ENCODE measurements at regions not wholly inside any gene's neighbourhood (a gene's known extent, or its start where the extent isn't known, plus 50 kb on each side); places are given as distances from the start of the nearest gene placed in this dataset.

DNA sequence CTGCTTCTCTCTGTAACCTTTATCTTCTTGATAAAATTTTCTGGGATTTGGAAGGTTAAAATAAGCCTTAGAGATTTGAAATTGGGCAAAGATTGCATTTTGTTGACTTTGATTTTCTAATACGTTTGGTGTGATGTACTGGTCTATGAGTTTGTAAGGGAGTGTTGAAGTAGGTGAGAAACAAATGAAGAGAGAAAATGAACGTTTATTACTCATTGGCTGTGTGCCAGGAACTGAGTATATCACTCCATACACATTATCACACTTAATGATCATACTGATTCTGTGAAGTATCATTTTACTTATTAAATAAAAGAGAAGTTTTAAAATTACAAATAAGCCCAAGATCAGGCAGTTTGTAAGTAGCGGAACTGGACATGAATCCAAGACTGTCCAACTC, 795.1 kb upstream of the ZEB2 start:
- peaks cover 15% of the 10 kb centered on the region for H3K9me3 ChIP-seq (ENCODE audit: control insufficient read depth, insufficient read depth, low read depth, low read length)

GRCh38 chr2:145314119-145314633, 794.3 kb upstream of the ZEB2 start:
- Histone ChIP-seq H3K4me1 (ENCODE audit: control insufficient read depth, insufficient read depth, low read length) (no peaks in the 10 kb centered on the region), H3K36me3 (ENCODE audit: control insufficient read depth, insufficient read depth, low read length) (no peaks in the 10 kb centered on the region), H3K27ac (ENCODE audit: low read depth, low read length) (no peak overlapping the region), H3K27me3 (ENCODE audit: control insufficient read depth, insufficient read depth, low read length) (no peaks in the 10 kb centered on the region), H3K4me3 (ENCODE audit: low read depth, low read length) (no peak overlapping the region), H3K9me3 (ENCODE audit: control insufficient read depth, insufficient read depth, low read depth, low read length) (peaks cover 15% of the 10 kb centered on the region), H3K9ac (ENCODE audit: low read length) (no peak overlapping the region)

More for the DNA sequence above, 795.1 kb upstream of the ZEB2 start:
- no peaks in the 10 kb centered on the region for H3K4me1 ChIP-seq (ENCODE audit: control insufficient read depth, insufficient read depth, low read length)
- H3K36me3 ChIP-seq (ENCODE audit: control insufficient read depth, insufficient read depth, low read length), result no peaks in the 10 kb centered on the region
- no peak overlapping the region for H3K9ac ChIP-seq (ENCODE audit: low read length)
- H3K27me3 ChIP-seq (ENCODE audit: control insufficient read depth, insufficient read depth, low read length), result no peaks in the 10 kb centered on the region
- no peak overlapping the region for H3K27ac ChIP-seq (ENCODE audit: low read depth, low read length)
- no peak overlapping the region for H3K4me3 ChIP-seq (ENCODE audit: low read depth, low read length)

- Histone ChIP-seq H3K4me3 (ENCODE audit: low read depth, low read length) (no peak overlapping the region), H3K4me1 (ENCODE audit: control insufficient read depth, insufficient read depth, low read length) (no peaks in the 10 kb centered on the region), H3K36me3 (ENCODE audit: control insufficient read depth, insufficient read depth, low read length) (no peaks in the 10 kb centered on the region), H3K27me3 (ENCODE audit: control insufficient read depth, insufficient read depth, low read length) (no peaks in the 10 kb centered on the region), H3K9ac (ENCODE audit: low read length) (no peak overlapping the region), H3K27ac (ENCODE audit: low read depth, low read length) (no peak overlapping the region), H3K9me3 (ENCODE audit: control insufficient read depth, insufficient read depth, low read depth, low read length) (no peaks in the 10 kb centered on the region; the same call in 1 of the 2 replicates)
These were observed 786.0 kb upstream of the ZEB2 start for GRCh38 chr2:145305889-145306288.

GRCh38 chr2:145304501-145304900, 784.6 kb upstream of the ZEB2 start:
- Histone ChIP-seq H3K9me3 (ENCODE audit: control insufficient read depth, insufficient read depth, low read depth, low read length) (no peaks in the 10 kb centered on the region), H3K4me1 (ENCODE audit: control insufficient read depth, insufficient read depth, low read length) (no peaks in the 10 kb centered on the region), H3K27ac (ENCODE audit: low read depth, low read length) (no peak overlapping the region), H3K4me3 (ENCODE audit: low read depth, low read length) (no peak overlapping the region), H3K27me3 (ENCODE audit: control insufficient read depth, insufficient read depth, low read length) (no peaks in the 10 kb centered on the region), H3K9ac (ENCODE audit: low read length) (no peak overlapping the region), H3K36me3 (ENCODE audit: control insufficient read depth, insufficient read depth, low read length) (no peaks in the 10 kb centered on the region)

GRCh38 chr2:145303536-145303935, 783.6 kb upstream of the ZEB2 start:
- Histone ChIP-seq H3K9ac (ENCODE audit: low read length) (no peak overlapping the region), H3K9me3 (ENCODE audit: control insufficient read depth, insufficient read depth, low read depth, low read length) (no peaks in the 10 kb centered on the region), H3K27ac (ENCODE audit: low read depth, low read length) (no peak overlapping the region), H3K36me3 (ENCODE audit: control insufficient read depth, insufficient read depth, low read length) (no peaks in the 10 kb centered on the region), H3K4me1 (ENCODE audit: control insufficient read depth, insufficient read depth, low read length) (no peaks in the 10 kb centered on the region), H3K4me3 (ENCODE audit: low read depth, low read length) (no peak overlapping the region), H3K27me3 (ENCODE audit: control insufficient read depth, insufficient read depth, low read length) (no peaks in the 10 kb centered on the region)

DNA sequence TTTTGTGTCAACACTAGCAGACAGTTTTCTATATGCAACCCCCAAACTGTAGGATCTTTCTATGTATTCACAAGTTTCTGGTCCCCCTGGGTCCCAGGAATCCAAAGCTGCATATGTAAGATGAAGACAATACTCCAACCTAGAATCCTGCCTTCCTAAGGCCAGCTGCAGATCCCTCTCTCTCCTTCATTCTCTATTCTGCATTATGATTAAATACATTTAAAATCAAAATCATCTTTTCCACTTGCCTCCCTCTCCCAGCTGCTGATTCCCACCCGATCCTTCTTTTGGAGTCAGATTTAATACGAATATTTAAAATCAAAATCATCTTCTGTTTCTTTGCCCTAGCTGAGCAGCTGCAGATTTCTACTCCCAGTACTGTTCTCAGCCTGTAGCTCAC, 783.0 kb upstream of the ZEB2 start:
- H3K9ac ChIP-seq (ENCODE audit: low read length), result no peak overlapping the region
- H3K27ac ChIP-seq (ENCODE audit: low read depth, low read length), result no peak overlapping the region
- no peaks in the 10 kb centered on the region for H3K27me3 ChIP-seq (ENCODE audit: control insufficient read depth, insufficient read depth, low read length)
- no peak overlapping the region for H3K4me3 ChIP-seq (ENCODE audit: low read depth, low read length)
- no peaks in the 10 kb centered on the region for H3K4me1 ChIP-seq (ENCODE audit: control insufficient read depth, insufficient read depth, low read length)
- H3K36me3 ChIP-seq (ENCODE audit: control insufficient read depth, insufficient read depth, low read length), result no peaks in the 10 kb centered on the region
- no peaks in the 10 kb centered on the region for H3K9me3 ChIP-seq (ENCODE audit: control insufficient read depth, insufficient read depth, low read depth, low read length)

DNA sequence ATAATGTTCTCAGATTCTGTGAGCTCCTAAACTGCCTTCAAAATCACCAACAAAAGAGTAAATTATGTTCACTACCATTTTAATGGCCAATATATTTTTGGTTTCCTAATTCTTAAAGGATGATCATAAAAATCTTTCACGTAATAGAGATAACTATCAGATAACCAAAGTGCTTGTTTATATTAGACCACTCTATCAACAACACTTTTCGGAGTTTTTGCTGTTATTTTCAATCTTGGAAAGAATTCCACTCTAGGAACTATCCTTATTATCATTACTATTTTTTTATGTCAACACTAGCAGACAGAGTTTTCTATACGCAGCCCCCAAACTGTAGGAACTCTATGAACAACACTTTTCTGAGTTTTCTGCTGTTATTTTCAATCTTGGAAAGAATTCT, 782.5 kb upstream of the ZEB2 start:
- H3K36me3 ChIP-seq (ENCODE audit: control insufficient read depth, insufficient read depth, low read length), result no peaks in the 10 kb centered on the region
- no peak overlapping the region for H3K9ac ChIP-seq (ENCODE audit: low read length)
- H3K9me3 ChIP-seq (ENCODE audit: control insufficient read depth, insufficient read depth, low read depth, low read length), result no peaks in the 10 kb centered on the region
- no peaks in the 10 kb centered on the region for H3K27me3 ChIP-seq (ENCODE audit: control insufficient read depth, insufficient read depth, low read length)
- H3K4me1 ChIP-seq (ENCODE audit: control insufficient read depth, insufficient read depth, low read length), result no peaks in the 10 kb centered on the region
- H3K4me3 ChIP-seq (ENCODE audit: low read depth, low read length), result no peak overlapping the region
- H3K27ac ChIP-seq (ENCODE audit: low read depth, low read length), result no peak overlapping the region

DNA sequence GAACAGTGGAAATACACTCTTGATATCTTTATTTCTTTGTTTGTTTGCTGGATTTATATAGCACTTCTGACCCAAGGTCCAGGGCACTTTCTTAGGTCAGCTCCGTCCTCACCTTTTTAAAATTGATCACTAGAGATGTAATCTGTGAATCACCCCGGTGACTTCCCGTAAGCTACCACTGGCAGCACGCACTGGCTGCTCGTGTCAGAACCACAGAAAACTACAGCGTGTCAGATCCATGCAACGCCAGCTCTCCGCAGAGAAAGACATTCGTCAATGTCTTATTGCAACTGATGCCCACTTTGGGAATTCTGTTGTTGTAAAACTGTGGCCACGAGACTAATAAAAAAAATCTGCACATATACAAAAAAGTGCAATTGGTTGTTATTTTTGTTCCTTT, 779.4 kb upstream of the ZEB2 start:
- Histone ChIP-seq H3K4me1 (ENCODE audit: control insufficient read depth, insufficient read depth, low read length) (no peaks in the 10 kb centered on the region), H3K27me3 (ENCODE audit: control insufficient read depth, insufficient read depth, low read length) (no peaks in the 10 kb centered on the region)

DNA sequence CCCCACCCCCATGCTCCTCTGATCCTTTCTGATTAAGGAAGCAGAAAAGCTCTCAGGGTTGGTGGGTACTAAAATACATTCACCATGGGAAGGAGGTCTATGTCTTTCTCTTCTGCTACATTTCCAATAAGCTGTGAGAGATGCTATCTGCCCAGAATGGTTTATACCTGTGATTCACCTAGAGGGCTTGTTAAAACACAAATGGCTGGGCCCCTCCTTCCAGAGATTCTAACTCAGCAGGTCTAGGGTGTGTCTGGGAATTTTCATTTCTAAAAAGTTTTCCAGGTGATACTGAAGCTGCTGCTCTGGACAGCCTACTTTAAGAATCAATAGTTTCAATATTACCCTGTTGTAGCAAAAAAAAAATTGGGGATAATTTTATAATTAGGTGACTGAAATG, 772.2 kb upstream of the ZEB2 start:
- Histone ChIP-seq H3K27ac (ENCODE audit: low read depth, low read length) (no peak overlapping the region), H3K27me3 (ENCODE audit: control insufficient read depth, insufficient read depth, low read length) (no peaks in the 10 kb centered on the region), H3K9ac (ENCODE audit: low read length) (no peak overlapping the region), H3K4me3 (ENCODE audit: low read depth, low read length) (no peak overlapping the region), H3K9me3 (ENCODE audit: control insufficient read depth, insufficient read depth, low read depth, low read length) (no peaks in the 10 kb centered on the region), H3K36me3 (ENCODE audit: control insufficient read depth, insufficient read depth, low read length) (no peaks in the 10 kb centered on the region), H3K4me1 (ENCODE audit: control insufficient read depth, insufficient read depth, low read length) (no peaks in the 10 kb centered on the region)

More for the DNA sequence above, 779.4 kb upstream of the ZEB2 start:
- Histone ChIP-seq H3K27ac (ENCODE audit: low read depth, low read length) (no peak overlapping the region), H3K4me3 (ENCODE audit: low read depth, low read length) (no peak overlapping the region), H3K9me3 (ENCODE audit: control insufficient read depth, insufficient read depth, low read depth, low read length) (no peaks in the 10 kb centered on the region), H3K9ac (ENCODE audit: low read length) (no peak overlapping the region), H3K36me3 (ENCODE audit: control insufficient read depth, insufficient read depth, low read length) (no peaks in the 10 kb centered on the region)

- Histone ChIP-seq H3K4me1 (ENCODE audit: control insufficient read depth, insufficient read depth, low read length) (no peaks in the 10 kb centered on the region), H3K4me3 (ENCODE audit: low read depth, low read length) (no peak overlapping the region), H3K9ac (ENCODE audit: low read length) (no peak overlapping the region), H3K27me3 (ENCODE audit: control insufficient read depth, insufficient read depth, low read length) (no peaks in the 10 kb centered on the region), H3K9me3 (ENCODE audit: control insufficient read depth, insufficient read depth, low read depth, low read length) (no peaks in the 10 kb centered on the region), H3K27ac (ENCODE audit: low read depth, low read length) (no peak overlapping the region), H3K36me3 (ENCODE audit: control insufficient read depth, insufficient read depth, low read length) (no peaks in the 10 kb centered on the region)
These were observed 771.1 kb upstream of the ZEB2 start for GRCh38 chr2:145290986-145291385.

DNA sequence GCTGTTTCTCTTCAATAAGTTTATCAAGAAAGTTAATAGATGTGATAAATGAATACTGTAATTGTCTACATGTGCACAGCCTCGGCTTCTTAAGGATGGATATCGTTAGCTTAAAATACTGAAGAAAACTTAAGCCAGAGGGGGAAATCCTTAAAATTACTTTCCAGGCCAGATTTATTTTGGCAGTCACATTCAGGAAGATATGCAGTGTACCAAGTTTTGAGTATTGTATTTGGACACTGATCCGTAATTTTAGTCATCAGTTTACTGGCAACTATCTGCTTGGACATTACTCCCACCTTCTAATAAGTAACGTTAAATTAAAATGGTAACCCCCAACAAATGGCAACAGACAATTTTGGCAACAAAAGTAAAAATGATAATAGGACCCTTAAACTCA, 770.0 kb upstream of the ZEB2 start:
- Histone ChIP-seq H3K4me1 (ENCODE audit: control insufficient read depth, insufficient read depth, low read length) (no peaks in the 10 kb centered on the region), H3K9ac (ENCODE audit: low read length) (no peak overlapping the region), H3K4me3 (ENCODE audit: low read depth, low read length) (no peak overlapping the region), H3K27ac (ENCODE audit: low read depth, low read length) (no peak overlapping the region), H3K9me3 (ENCODE audit: control insufficient read depth, insufficient read depth, low read depth, low read length) (no peaks in the 10 kb centered on the region), H3K36me3 (ENCODE audit: control insufficient read depth, insufficient read depth, low read length) (no peaks in the 10 kb centered on the region), H3K27me3 (ENCODE audit: control insufficient read depth, insufficient read depth, low read length) (no peaks in the 10 kb centered on the region)

Data from HUES6 (cell line).